SU-DHL-6 (cell line): ENCODE measurements at regions not wholly inside any gene's neighbourhood (a gene's known extent, or its start where the extent isn't known, plus 50 kb on each side); places are given as distances from the start of the nearest gene placed in this dataset.
"Not testable (repeated sequence)": the region's sequence is repeated elsewhere in the genome, so short reads cannot be mapped to it uniquely, and the experiment has no call there.

Source experiments
- H2AFZ ChIP-seq: fragments of 200-600 bp; sonication (generic); 2 replicates; pipeline ENCODE4 v1.6.1; 2014; ENCODE audit warnings: low read depth, mild to moderate bottlenecking, moderate library complexity, mixed read lengths, antibody characterized with exemption, low read length; ENCODE audit not compliant: severe bottlenecking
- H3F3A ChIP-seq: fragments of 200-600 bp; shearing (Covaris generic); 2 replicates; pipeline ENCODE4 v1.6.0; 2016; ENCODE audit warnings: antibody characterized with exemption, mild to moderate bottlenecking; ENCODE audit not compliant: insufficient read depth
- H3K27ac ChIP-seq: fragments of 200-600 bp; sonication (generic); 2 replicates; pipeline ENCODE4 v1.5.1; 2016; ENCODE audit warnings: low read depth, mild to moderate bottlenecking, low read length, moderate library complexity, mixed read lengths
- H3K27me3 ChIP-seq: fragments of 200-600 bp; sonication (generic), shearing (Covaris generic); 2 replicates; pipeline ENCODE4 v1.6.0; 2014; ENCODE audit warnings: mild to moderate bottlenecking, low read length
- H3K36me3 ChIP-seq: fragments of 200-600 bp; sonication (generic); 2 replicates; pipeline ENCODE4 v1.6.1; 2014; ENCODE audit warnings: mild to moderate bottlenecking, low read length, mixed read lengths
- H3K4me2 ChIP-seq: fragments of 300-600, 200-600 bp; shearing (Covaris generic), sonication (generic); 2 replicates; pipeline ENCODE4 v1.6.0; 2014; ENCODE audit warnings: low read length, low read depth, mild to moderate bottlenecking; ENCODE audit not compliant: poor library complexity, severe bottlenecking
- H3K4me3 ChIP-seq: fragments of 200-600 bp; sonication (generic); 2 replicates; pipeline ENCODE4 v1.5.1; 2014; ENCODE audit warnings: antibody characterized with exemption, low read length, mild to moderate bottlenecking, mixed read lengths; ENCODE audit not compliant: insufficient read depth, poor library complexity, severe bottlenecking
- H3K79me2 ChIP-seq: fragments of 200-600 bp; sonication (generic); 2 replicates; pipeline ENCODE4 v1.6.1; 2014; ENCODE audit warnings: mild to moderate bottlenecking, low read length, moderate library complexity; ENCODE audit not compliant: insufficient read depth
- H3K9ac ChIP-seq: fragments of 200-600 bp; sonication (generic); 2 replicates; pipeline ENCODE4 v1.7.0; 2014; ENCODE audit warnings: mild to moderate bottlenecking, low read length
- H3K9me2 ChIP-seq: fragments of 200-600 bp; sonication (generic); replicated peaks from 2 replicates; pipeline ENCODE4 v1.6.1; 2014; ENCODE audit warnings: low read length; ENCODE audit not compliant: insufficient read depth
- H3K9me3 ChIP-seq: fragments of 200-600 bp; sonication (generic); 2 replicates; pipeline ENCODE4 v1.6.1; 2014; ENCODE audit warnings: low read length, mixed read lengths; ENCODE audit not compliant: insufficient read depth
- H4K20me1 ChIP-seq: fragments of 200-600 bp; sonication (generic); 2 replicates; pipeline ENCODE4 v1.6.1; 2014; ENCODE audit warnings: low read depth, mild to moderate bottlenecking, antibody characterized with exemption, low read length, moderate library complexity, mixed read lengths
- EZH2phosphoT487 ChIP-seq: fragments of 200-600 bp; sonication (generic), shearing (Covaris generic); conservative IDR thresholded peaks from 2 replicates; pipeline ENCODE4 v1.6.1; 2018; ENCODE audit warnings: mild to moderate bottlenecking, antibody characterized with exemption, low read length, moderate library complexity, mixed read lengths
- TF ChIP-seq, protein P1 (sequence below): fragments of 200-600 bp; sonication (generic); IDR thresholded peaks from one replicate; pipeline ENCODE4 v1.5.1; 2017; ENCODE audit warnings: antibody characterized with exemption, mild to moderate bottlenecking, low read length, moderate library complexity; ENCODE audit not compliant: insufficient read depth, poor library complexity, severe bottlenecking

DNA sequence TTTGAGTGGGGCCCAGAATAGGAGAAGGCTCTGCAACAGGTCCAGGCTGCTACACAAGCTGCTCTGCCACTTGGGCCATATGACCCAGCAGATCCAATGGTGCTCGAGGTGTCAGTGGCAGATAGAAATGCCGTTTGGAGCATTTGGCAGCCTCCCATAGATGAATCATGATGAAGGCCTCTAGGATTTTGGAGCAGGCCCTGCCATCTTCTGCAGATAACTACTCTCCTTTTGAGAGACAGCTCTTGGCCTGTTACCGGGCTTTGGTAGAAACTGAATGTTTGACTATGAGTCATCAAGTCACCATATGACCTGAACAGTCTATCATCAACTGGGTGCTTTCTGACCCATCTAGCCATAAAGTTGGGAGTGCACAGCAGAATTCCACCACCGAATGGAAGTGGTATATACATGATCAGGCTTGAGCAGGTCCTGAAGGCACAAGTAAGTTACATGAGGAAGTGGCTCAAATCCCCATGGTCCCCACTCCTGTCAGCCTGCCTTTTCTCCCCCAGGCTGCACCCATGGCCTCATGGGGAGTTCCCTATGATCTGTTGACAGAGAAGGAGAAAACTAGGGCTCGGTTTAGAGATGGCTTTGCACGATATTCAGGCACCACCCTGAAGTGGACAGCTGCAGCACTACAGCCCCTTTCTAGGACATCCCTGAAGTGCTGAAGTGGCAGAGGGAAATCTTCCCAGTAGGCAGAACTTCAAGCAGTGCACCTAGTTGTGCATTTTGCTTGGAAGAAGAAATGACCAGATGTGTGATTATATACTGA, 971.4 kb downstream of the MCTP2 start:
- H3K9ac ChIP-seq: no peak overlapping the region
- no peak overlapping the region for H2AFZ ChIP-seq
- TF ChIP-seq, protein P1, sequence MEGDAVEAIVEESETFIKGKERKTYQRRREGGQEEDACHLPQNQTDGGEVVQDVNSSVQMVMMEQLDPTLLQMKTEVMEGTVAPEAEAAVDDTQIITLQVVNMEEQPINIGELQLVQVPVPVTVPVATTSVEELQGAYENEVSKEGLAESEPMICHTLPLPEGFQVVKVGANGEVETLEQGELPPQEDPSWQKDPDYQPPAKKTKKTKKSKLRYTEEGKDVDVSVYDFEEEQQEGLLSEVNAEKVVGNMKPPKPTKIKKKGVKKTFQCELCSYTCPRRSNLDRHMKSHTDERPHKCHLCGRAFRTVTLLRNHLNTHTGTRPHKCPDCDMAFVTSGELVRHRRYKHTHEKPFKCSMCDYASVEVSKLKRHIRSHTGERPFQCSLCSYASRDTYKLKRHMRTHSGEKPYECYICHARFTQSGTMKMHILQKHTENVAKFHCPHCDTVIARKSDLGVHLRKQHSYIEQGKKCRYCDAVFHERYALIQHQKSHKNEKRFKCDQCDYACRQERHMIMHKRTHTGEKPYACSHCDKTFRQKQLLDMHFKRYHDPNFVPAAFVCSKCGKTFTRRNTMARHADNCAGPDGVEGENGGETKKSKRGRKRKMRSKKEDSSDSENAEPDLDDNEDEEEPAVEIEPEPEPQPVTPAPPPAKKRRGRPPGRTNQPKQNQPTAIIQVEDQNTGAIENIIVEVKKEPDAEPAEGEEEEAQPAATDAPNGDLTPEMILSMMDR: no peak
- no peak for TF ChIP-seq EZH2phosphoT487
- no peak overlapping the region for H3K27ac ChIP-seq
- H3K27me3 ChIP-seq: no peaks in the 10 kb centered on the region
- no peaks in the 10 kb centered on the region for H3F3A ChIP-seq
- H3K9me2 ChIP-seq: no peaks in the 10 kb centered on the region
- no peaks in the 10 kb centered on the region for H3K36me3 ChIP-seq
- no peaks in the 10 kb centered on the region for H3K79me2 ChIP-seq
- H4K20me1 ChIP-seq: no peaks in the 10 kb centered on the region
- H3K4me3 ChIP-seq: no peak overlapping the region
- H3K4me2 ChIP-seq: no peak overlapping the region
- no peaks in the 10 kb centered on the region for H3K9me3 ChIP-seq

DNA sequence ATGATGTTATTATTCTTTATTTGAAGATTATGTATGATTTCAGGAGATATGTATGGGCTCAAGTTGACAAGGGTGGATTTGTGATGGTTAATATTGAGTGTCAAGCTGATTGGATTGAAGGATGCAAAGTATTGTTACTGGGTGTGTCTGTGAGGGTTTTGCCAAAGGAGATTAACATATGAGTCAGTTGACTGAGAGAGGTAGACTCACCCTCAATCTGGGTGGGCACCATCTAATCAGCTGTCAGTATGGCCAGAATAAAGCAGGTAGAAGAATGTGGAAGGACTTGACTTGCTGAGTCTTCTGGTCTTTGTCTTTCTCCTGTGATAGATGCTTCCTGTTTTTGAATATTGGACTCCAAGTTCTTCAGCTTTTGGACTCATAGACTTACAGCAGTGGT, 973.7 kb downstream of the MCTP2 start:
- Histone ChIP-seq H3K27ac (no peak overlapping the region), H4K20me1 (no peaks in the 10 kb centered on the region), H3K4me3 (no peak overlapping the region), H3F3A (no peaks in the 10 kb centered on the region), H3K27me3 (no peaks in the 10 kb centered on the region), H3K79me2 (no peaks in the 10 kb centered on the region), H3K4me2 (no peak overlapping the region), H3K9me3 (no peaks in the 10 kb centered on the region), H3K9me2 (no peaks in the 10 kb centered on the region), H2AFZ (no peak overlapping the region), H3K9ac (no peak overlapping the region), H3K36me3 (no peaks in the 10 kb centered on the region)
- TF ChIP-seq, protein P1: no peak
- TF ChIP-seq EZH2phosphoT487: no peak

DNA sequence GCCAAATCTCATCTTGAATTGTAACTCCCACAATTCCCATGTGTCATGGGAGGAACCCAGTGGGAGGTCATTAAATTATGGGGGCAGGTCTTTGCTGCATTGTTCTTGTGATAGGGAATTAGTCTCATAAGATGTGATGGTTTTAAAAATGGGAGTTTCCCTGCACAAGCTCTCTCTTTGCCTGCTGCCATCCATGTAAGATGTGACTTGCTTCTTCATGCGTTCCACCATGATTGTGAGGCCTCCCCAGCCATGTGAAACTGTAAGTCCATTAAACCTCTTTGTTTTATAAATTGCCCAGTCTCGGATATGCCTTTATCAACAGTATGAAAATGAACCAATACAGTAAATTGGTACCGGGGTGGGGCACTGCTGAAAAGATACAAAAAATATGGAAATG, 974.5 kb downstream of the MCTP2 start:
- not testable (repeated sequence) for H3K9me3 ChIP-seq, H3K36me3 ChIP-seq, H3K9ac ChIP-seq, H3K27me3 ChIP-seq, H2AFZ ChIP-seq, H3K27ac ChIP-seq, H3K4me2 ChIP-seq, H4K20me1 ChIP-seq, H3K9me2 ChIP-seq, H3K79me2 ChIP-seq, H3F3A ChIP-seq, H3K4me3 ChIP-seq

DNA sequence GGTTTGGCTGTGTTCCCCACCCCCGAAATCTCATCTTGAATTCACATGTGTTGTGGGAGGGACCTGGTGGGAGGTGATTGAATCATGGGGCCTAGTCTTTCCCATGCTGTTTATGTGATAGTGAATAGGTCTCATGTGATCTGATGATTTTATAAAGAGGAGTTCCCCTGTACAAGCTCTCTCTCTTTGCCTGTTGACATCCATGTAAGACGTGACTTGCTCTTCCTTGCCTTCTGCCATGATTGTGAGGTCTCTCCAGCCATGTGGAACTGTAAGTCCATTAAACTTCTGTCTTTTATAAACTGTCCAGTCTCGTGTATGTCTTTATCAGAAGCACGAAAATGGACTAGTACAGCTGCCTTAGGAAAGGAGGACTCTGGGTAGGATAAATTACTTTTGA, 976.7 kb downstream of the MCTP2 start:
- Histone ChIP-seq H3F3A (no peaks in the 10 kb centered on the region), H3K27me3 (no peaks in the 10 kb centered on the region), H2AFZ (no peak overlapping the region), H4K20me1 (no peaks in the 10 kb centered on the region), H3K4me3 (no peak overlapping the region), H3K36me3 (no peaks in the 10 kb centered on the region), H3K27ac (no peak overlapping the region), H3K9ac (no peak overlapping the region), H3K4me2 (no peak overlapping the region), H3K9me3 (no peaks in the 10 kb centered on the region), H3K79me2 (no peaks in the 10 kb centered on the region), H3K9me2 (no peaks in the 10 kb centered on the region)
- TF ChIP-seq, protein P1: no peak
- no peak for TF ChIP-seq EZH2phosphoT487
